PFSK-1 (cell line): ENCODE measurements at regions not wholly inside any gene's neighbourhood (a gene's known extent, or its start where the extent isn't known, plus 50 kb on each side); places are given as distances from the start of the nearest gene placed in this dataset.

Experiments used
- POLR2AphosphoS5 ChIP-seq: IDR thresholded peaks from 2 replicates; pipeline ENCODE4 v1.6.1; 2012; ENCODE audit warnings: low read depth, mild to moderate bottlenecking, control low read depth, low read length, moderate library complexity
- SIN3A ChIP-seq: IDR thresholded peaks from 2 replicates; pipeline ENCODE4 v1.6.1; 2012; ENCODE audit warnings: mild to moderate bottlenecking, low read length, moderate library complexity, borderline replicate concordance; ENCODE audit not compliant: insufficient read depth
- TF ChIP-seq, protein P1 (sequence below), 2 experiments: IDR thresholded peaks; 2 replicates each; pipeline versions ENCODE4 v1.6.1 to v1.8.0; 2011 to 2012; ENCODE audit warnings: low read depth in 2 of 2, low read length in 2 of 2, control low read depth in 1 of 2, inconsistent platforms in 1 of 2, mild to moderate bottlenecking in 1 of 2, moderate library complexity in 1 of 2; ENCODE audit not compliant: insufficient read depth in 1 of 2

DNA sequence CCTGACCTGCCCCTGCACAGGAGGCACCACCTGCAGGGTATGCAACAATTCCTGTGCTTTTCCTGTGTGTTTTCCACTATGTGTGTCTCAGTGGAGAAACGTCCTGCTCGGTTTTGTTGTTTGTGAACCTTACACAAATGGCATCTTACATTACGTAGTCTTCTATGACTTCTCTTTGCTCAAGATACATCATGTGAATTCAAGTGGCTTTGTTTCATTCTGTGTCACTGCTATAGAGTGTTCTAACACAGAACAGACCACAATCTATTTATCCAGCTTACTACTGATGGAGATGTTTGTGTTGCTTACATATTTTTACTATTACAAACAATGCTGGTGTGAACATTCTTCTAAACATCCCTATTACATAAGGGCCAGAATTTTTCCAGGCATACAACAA lies 97.7 kb downstream of the ANKRD10 start:
- no peak for TF ChIP-seq SIN3A
- TF ChIP-seq, protein P1, sequence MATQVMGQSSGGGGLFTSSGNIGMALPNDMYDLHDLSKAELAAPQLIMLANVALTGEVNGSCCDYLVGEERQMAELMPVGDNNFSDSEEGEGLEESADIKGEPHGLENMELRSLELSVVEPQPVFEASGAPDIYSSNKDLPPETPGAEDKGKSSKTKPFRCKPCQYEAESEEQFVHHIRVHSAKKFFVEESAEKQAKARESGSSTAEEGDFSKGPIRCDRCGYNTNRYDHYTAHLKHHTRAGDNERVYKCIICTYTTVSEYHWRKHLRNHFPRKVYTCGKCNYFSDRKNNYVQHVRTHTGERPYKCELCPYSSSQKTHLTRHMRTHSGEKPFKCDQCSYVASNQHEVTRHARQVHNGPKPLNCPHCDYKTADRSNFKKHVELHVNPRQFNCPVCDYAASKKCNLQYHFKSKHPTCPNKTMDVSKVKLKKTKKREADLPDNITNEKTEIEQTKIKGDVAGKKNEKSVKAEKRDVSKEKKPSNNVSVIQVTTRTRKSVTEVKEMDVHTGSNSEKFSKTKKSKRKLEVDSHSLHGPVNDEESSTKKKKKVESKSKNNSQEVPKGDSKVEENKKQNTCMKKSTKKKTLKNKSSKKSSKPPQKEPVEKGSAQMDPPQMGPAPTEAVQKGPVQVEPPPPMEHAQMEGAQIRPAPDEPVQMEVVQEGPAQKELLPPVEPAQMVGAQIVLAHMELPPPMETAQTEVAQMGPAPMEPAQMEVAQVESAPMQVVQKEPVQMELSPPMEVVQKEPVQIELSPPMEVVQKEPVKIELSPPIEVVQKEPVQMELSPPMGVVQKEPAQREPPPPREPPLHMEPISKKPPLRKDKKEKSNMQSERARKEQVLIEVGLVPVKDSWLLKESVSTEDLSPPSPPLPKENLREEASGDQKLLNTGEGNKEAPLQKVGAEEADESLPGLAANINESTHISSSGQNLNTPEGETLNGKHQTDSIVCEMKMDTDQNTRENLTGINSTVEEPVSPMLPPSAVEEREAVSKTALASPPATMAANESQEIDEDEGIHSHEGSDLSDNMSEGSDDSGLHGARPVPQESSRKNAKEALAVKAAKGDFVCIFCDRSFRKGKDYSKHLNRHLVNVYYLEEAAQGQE (IDR thresholded peaks at IDR 0.05; ENCODE audit: insufficient read depth in 1 of 2, low read depth in 2 of 2, low read length in 2 of 2): no peak
- TF ChIP-seq POLR2AphosphoS5: no peak
